ENCODE measurements at regions not wholly inside any gene's neighbourhood (a gene's known extent, or its start where the extent isn't known, plus 50 kb on each side); places are given as distances from the start of the nearest gene placed in this dataset.

- TF ChIP-seq, protein P1, sequence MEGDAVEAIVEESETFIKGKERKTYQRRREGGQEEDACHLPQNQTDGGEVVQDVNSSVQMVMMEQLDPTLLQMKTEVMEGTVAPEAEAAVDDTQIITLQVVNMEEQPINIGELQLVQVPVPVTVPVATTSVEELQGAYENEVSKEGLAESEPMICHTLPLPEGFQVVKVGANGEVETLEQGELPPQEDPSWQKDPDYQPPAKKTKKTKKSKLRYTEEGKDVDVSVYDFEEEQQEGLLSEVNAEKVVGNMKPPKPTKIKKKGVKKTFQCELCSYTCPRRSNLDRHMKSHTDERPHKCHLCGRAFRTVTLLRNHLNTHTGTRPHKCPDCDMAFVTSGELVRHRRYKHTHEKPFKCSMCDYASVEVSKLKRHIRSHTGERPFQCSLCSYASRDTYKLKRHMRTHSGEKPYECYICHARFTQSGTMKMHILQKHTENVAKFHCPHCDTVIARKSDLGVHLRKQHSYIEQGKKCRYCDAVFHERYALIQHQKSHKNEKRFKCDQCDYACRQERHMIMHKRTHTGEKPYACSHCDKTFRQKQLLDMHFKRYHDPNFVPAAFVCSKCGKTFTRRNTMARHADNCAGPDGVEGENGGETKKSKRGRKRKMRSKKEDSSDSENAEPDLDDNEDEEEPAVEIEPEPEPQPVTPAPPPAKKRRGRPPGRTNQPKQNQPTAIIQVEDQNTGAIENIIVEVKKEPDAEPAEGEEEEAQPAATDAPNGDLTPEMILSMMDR (IDR thresholded peaks at IDR 0.05; ENCODE audit: low read depth, low read length), result no peak
- DNase-seq (ENCODE audit: extremely low read depth, low read depth), result no peak
Measured at GRCh38 chr1:229853751-229854150, 213.3 kb upstream of the GALNT2 start.

- no peak for DNase-seq (ENCODE audit: extremely low read depth, low read depth)
- TF ChIP-seq, protein P1 (IDR thresholded peaks at IDR 0.05; ENCODE audit: low read depth, low read length), result no peak
Measured at GRCh38 chr1:229854620-229855019, 212.4 kb upstream of the GALNT2 start.

GRCh38 chr1:229856009-229856650 is 210.9 kb upstream of the GALNT2 start:
- DNase-seq (ENCODE audit: extremely low read depth, low read depth), result no peak
- TF ChIP-seq, protein P1 (IDR thresholded peaks at IDR 0.05; ENCODE audit: low read depth, low read length), result no peak

DNA sequence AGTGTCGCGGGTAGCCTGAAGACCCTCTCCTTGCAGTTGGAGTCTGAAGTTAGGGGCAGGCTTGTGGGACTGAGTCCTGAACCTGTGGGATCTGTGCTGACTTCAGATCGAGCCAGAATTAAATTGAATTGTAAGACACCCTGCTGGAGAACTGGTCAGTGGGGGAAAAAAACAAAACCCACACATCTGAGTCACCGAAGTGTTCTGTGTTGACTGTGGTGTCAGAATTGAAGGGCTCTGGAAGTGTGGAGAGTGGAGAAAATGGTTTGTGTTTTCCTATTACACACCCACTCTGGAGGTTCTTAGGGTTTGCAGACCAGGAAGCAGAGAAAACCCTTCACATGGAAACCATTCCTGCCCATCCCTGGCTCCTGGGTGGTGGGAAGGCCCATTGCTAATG is 209.5 kb upstream of the GALNT2 start:
- no peak for DNase-seq (ENCODE audit: extremely low read depth, low read depth)
- TF ChIP-seq, protein P1 (IDR thresholded peaks at IDR 0.05; ENCODE audit: low read depth, low read length), result no peak

DNA sequence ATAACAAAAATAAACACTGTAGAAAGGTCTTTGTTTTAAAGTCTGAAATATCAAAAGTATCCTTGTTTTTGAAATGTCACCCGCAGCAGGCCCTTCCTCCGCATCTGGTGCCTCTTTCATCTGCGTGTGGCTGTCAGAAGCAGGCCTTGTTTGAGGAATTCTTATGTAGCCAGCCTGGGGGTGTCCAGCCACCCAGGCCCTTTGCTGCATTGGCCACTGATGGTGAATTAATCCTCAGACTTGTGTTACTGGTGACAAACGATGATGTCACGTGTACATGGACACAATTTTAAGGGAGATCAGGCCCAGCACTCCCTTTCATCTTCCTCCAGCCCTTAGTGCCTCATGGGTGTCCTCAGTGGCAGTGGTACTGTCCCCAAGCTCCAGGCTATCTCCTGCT is 208.0 kb upstream of the GALNT2 start:
- DNase-seq (ENCODE audit: extremely low read depth, low read depth), result no peak
- TF ChIP-seq, protein P1 (IDR thresholded peaks at IDR 0.05; ENCODE audit: low read depth, low read length), result no peak

- DNase-seq (ENCODE audit: extremely low read depth, low read depth), result no peak
- TF ChIP-seq, protein P1 (IDR thresholded peaks at IDR 0.05; ENCODE audit: low read depth, low read length), result no peak
Measured at GRCh38 chr1:229860926-229861325, 206.1 kb upstream of the GALNT2 start.

- no peak for DNase-seq (ENCODE audit: extremely low read depth, low read depth)
- TF ChIP-seq, protein P1 (IDR thresholded peaks at IDR 0.05; ENCODE audit: low read depth, low read length), result no peak
Measured at GRCh38 chr1:229862017-229862774, 204.8 kb upstream of the GALNT2 start.
